ENCODE measurements at regions not wholly inside any gene's neighbourhood (a gene's known extent, or its start where the extent isn't known, plus 50 kb on each side); places are given as distances from the start of the nearest gene placed in this dataset.
A peak's percentile ranks its signal among the peaks of the same experiment; 100 is the strongest.

DNA sequence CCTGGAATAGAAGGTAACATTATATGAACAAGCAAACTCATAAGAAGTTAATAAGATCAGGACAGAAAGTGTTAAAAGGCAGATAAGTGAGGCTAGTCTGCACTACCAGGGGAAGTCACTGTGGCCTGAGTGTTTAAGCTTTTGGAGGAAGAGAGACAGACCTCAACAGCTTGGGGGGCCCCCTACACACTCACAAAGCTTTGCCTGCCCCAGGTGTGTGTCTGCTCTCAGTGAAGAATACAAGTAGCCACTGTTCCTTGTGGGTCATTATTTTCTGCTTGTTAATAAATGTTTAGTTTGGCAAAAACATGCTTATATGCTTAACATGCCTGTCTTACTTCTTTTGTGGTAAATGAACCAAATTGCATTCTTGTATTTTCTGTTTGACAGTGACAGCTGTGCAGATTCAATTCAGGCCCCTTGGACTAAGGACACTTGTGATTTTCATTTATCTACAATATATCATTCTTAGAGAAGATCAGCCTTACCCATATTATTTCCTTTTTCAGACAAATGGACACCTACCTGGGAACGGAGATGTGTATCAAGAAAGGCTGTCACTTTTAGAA, 50.7 kb upstream of the C12orf71 start:
- H3K27ac ChIP-seq (ENCODE audit: low read depth in 1 of 2, low read length in 2 of 2), result no peak overlapping the region
- H3K4me3 Mint-ChIP-seq, result no peak overlapping the region
- ChIA-PET CTCF (no interaction called here), POLR2A (interaction anchor here (0.7 kb wide), 1 partner anchor 121 kb away, joined by 3 read pairs; no protein-coding TSS in a partner anchor)
- no peaks in the 10 kb centered on the region for H3K9me3 ChIP-seq (ENCODE audit: control insufficient read depth in 1 of 2, insufficient read depth in 1 of 2, low read length in 2 of 2)
- H3K4me3 ChIP-seq (ENCODE audit: low read length), result no peak overlapping the region
- DNase-seq (no peak), ATAC-seq (ENCODE audit: poor library complexity) (no peak)
- no peaks in the 10 kb centered on the region for H3K27me3 ChIP-seq (ENCODE audit: control insufficient read depth in 1 of 2, insufficient read depth in 2 of 2, low read length in 2 of 2)
- H3K36me3 ChIP-seq (ENCODE audit: insufficient read depth, low read length), result no peaks in the 10 kb centered on the region
- H3K9me3 Mint-ChIP-seq, result no peaks in the 10 kb centered on the region
- H3K4me1 ChIP-seq (ENCODE audit: insufficient read depth, low read length), result no peaks in the 10 kb centered on the region
- H3K36me3 Mint-ChIP-seq (ENCODE audit: low read depth), result no peaks in the 10 kb centered on the region
- TF ChIP-seq, protein P1, sequence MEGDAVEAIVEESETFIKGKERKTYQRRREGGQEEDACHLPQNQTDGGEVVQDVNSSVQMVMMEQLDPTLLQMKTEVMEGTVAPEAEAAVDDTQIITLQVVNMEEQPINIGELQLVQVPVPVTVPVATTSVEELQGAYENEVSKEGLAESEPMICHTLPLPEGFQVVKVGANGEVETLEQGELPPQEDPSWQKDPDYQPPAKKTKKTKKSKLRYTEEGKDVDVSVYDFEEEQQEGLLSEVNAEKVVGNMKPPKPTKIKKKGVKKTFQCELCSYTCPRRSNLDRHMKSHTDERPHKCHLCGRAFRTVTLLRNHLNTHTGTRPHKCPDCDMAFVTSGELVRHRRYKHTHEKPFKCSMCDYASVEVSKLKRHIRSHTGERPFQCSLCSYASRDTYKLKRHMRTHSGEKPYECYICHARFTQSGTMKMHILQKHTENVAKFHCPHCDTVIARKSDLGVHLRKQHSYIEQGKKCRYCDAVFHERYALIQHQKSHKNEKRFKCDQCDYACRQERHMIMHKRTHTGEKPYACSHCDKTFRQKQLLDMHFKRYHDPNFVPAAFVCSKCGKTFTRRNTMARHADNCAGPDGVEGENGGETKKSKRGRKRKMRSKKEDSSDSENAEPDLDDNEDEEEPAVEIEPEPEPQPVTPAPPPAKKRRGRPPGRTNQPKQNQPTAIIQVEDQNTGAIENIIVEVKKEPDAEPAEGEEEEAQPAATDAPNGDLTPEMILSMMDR (IDR thresholded peaks at IDR 0.05), result no peak
- intact Hi-C loops (cut with DNase I, micrococcal nuclease), result no loop called here
- H3K4me1 Mint-ChIP-seq (ENCODE audit: low read depth), result no peaks in the 10 kb centered on the region
- no peaks in the 10 kb centered on the region for H3K27me3 Mint-ChIP-seq
- no peak overlapping the region for H3K27ac Mint-ChIP-seq

DNA sequence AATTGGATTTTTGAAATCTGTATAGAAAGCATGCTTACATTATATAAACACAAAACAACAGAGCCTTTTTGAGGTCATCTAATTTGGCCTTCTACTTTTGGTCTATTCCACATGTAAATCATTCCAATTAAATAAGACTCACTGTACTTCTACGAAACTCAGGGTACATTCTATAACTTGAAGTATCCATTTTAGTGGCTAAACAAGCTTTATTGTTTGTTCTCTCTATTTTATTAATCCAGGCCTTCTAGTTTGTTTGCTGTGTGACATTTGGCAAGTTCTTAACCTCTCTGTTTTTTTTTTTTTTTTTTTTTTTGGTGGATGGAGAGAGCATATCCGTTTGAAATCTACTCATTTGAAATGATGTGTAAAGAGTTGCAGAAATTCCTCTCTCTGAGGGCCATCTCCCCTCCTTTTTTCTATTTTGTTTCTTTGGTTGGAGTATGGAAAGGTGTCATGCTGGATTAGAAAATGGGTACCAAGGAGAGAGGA, 58.1 kb upstream of the C12orf71 start:
- TF ChIP-seq, protein P1 (IDR thresholded peaks at IDR 0.05), result no peak
- no peak for DNase-seq
- H3K9me3 Mint-ChIP-seq, result no peaks in the 10 kb centered on the region
- H3K27me3 ChIP-seq (ENCODE audit: control insufficient read depth in 1 of 2, insufficient read depth in 2 of 2, low read length in 2 of 2), result no peaks in the 10 kb centered on the region
- H3K4me1 ChIP-seq (ENCODE audit: insufficient read depth, low read length), result peaks cover 4% of the 10 kb centered on the region
- H3K4me3 ChIP-seq (ENCODE audit: low read length), result no peak overlapping the region
- ChIA-PET CTCF (no interaction called here), POLR2A (no interaction called here)
- no peak overlapping the region for H3K27ac Mint-ChIP-seq
- no peak overlapping the region for H3K4me3 Mint-ChIP-seq
- intact Hi-C loops (cut with DNase I, micrococcal nuclease), result loop anchor here in 1 of 2 experiments (5.0 kb wide), 3 partner anchors 118 to 283 kb away; partner anchors contain the start of gene MED21
- no peaks in the 10 kb centered on the region for H3K9me3 ChIP-seq (ENCODE audit: control insufficient read depth in 1 of 2, insufficient read depth in 1 of 2, low read length in 2 of 2)
- no peak overlapping the region for H3K27ac ChIP-seq (ENCODE audit: low read depth in 1 of 2, low read length in 2 of 2)
- no peaks in the 10 kb centered on the region for H3K36me3 Mint-ChIP-seq (ENCODE audit: low read depth)
- ATAC-seq (ENCODE audit: poor library complexity), result no peak
- H3K36me3 ChIP-seq (ENCODE audit: insufficient read depth, low read length), result no peaks in the 10 kb centered on the region
- H3K27me3 Mint-ChIP-seq, result no peaks in the 10 kb centered on the region
- no peaks in the 10 kb centered on the region for H3K4me1 Mint-ChIP-seq (ENCODE audit: low read depth)

DNA sequence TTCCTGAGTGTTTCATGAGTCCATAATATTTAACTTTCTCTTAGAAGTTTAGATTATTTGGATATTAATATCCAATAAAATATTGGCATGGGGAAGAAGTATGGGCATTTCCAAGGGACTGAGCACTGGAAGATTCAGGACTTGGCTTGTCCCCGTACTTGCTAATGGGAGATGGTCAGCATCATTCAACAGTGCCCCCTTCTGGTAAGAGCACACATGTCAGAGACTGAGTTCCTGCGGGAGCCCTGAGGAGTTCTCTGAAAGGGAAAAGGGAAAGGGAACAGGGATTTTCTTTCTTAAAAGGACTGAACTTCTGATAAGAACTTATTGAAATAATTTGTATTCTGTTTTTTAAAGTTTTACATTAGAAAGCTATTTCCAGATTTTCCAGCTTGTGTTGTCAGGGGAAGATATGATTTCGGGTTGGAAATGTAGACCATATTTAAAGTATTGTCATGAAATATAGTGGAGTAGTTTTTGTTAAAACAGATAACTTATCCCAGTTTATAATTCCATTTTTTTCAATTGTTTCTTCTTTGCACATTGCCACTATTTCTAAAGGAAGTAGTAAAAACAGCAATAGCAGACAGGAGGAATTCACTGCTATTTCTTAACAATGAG, 59.8 kb upstream of the C12orf71 start:
- no peak overlapping the region for H3K4me3 ChIP-seq (ENCODE audit: low read length)
- no peaks in the 10 kb centered on the region for H3K36me3 ChIP-seq (ENCODE audit: insufficient read depth, low read length)
- ChIA-PET POLR2A (no interaction called here), CTCF (no interaction called here)
- intact Hi-C loops (cut with DNase I, micrococcal nuclease), result loop anchor here (2.0 to 5.0 kb wide), 4 partner anchors 120 to 285 kb away; partner anchors contain the start of genes MED21 (in 1 of the 2) and TM7SF3 (in 1 of the 2)
- TF ChIP-seq, protein P1 (IDR thresholded peaks at IDR 0.05), result peak; percentile 82
- Mint-ChIP-seq H3K9me3 (no peaks in the 10 kb centered on the region), H3K36me3 (ENCODE audit: low read depth) (no peaks in the 10 kb centered on the region), H3K27me3 (no peaks in the 10 kb centered on the region), H3K4me3 (no peak overlapping the region), H3K27ac (no peak overlapping the region), H3K4me1 (ENCODE audit: low read depth) (no peaks in the 10 kb centered on the region)
- H3K9me3 ChIP-seq (ENCODE audit: control insufficient read depth in 1 of 2, insufficient read depth in 1 of 2, low read length in 2 of 2), result no peaks in the 10 kb centered on the region
- DNase-seq (peak in 11 of 14 experiments; percentile 1 to 75 (median 17)), ATAC-seq (ENCODE audit: poor library complexity) (no peak)
- H3K27ac ChIP-seq (ENCODE audit: low read depth in 1 of 2, low read length in 2 of 2), result no peak overlapping the region
- peaks cover 4% of the 10 kb centered on the region for H3K4me1 ChIP-seq (ENCODE audit: insufficient read depth, low read length)
- H3K27me3 ChIP-seq (ENCODE audit: control insufficient read depth in 1 of 2, insufficient read depth in 2 of 2, low read length in 2 of 2), result no peaks in the 10 kb centered on the region
